IPS-18a (cell line): ENCODE measurements at regions not wholly inside any gene's neighbourhood (a gene's known extent, or its start where the extent isn't known, plus 50 kb on each side); places are given as distances from the start of the nearest gene placed in this dataset.

Experiments
- H3K27ac ChIP-seq: one replicate; pipeline ENCODE4 v1.5.1; 2013; ENCODE audit warnings: low read length
- H3K27me3 ChIP-seq: one replicate; pipeline ENCODE4 v1.6.1; 2013; ENCODE audit warnings: mild to moderate bottlenecking, low read length; ENCODE audit not compliant: control insufficient read depth, insufficient read depth
- H3K36me3 ChIP-seq: one replicate; pipeline ENCODE4 v1.6.1; 2013; ENCODE audit warnings: low read depth, low read length; ENCODE audit not compliant: control insufficient read depth
- H3K4me1 ChIP-seq: one replicate; pipeline ENCODE4 v1.6.1; 2013; ENCODE audit warnings: low read depth, low read length; ENCODE audit not compliant: control insufficient read depth
- H3K4me3 ChIP-seq: one replicate; pipeline ENCODE4 v1.5.1; 2013; ENCODE audit warnings: low read length
- H3K9ac ChIP-seq: one replicate; pipeline ENCODE4 v1.6.1; 2013; ENCODE audit warnings: mild to moderate bottlenecking, low read length, moderate library complexity
- H3K9me3 ChIP-seq: one replicate; pipeline ENCODE4 v1.6.1; 2013; ENCODE audit warnings: low read depth, low read length; ENCODE audit not compliant: control insufficient read depth

DNA sequence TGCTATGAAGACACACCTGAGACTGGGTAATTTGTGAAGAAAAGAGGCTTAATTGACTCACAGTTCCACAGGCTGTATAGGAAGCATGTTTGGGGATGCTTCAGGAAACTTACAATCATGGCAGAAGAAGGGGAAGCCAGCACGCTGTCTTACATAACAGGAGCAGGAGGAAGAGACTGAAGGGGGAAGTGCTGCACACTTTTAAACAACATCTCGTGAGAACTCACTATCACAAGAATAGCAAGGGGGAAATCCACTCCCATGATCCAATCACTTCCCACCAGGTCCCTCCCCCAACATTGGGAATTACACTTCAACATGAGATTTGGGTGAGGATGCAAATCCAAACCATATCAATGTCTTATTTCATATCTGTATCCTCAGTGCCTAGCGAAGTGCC, 307.2 kb downstream of the ATP23 start:
- H3K4me1 ChIP-seq: peaks cover under 1% of the 10 kb centered on the region
- no peaks in the 10 kb centered on the region for H3K9me3 ChIP-seq
- no peak overlapping the region for H3K9ac ChIP-seq
- H3K36me3 ChIP-seq: no peaks in the 10 kb centered on the region
- H3K27ac ChIP-seq: no peak overlapping the region
- no peak overlapping the region for H3K4me3 ChIP-seq
- H3K27me3 ChIP-seq: no peaks in the 10 kb centered on the region

GRCh38 chr12:58249610-58250009, 308.2 kb downstream of the ATP23 start:
- no peak overlapping the region for H3K27ac ChIP-seq
- H3K36me3 ChIP-seq: no peaks in the 10 kb centered on the region
- no peaks in the 10 kb centered on the region for H3K27me3 ChIP-seq
- H3K4me3 ChIP-seq: no peak overlapping the region
- H3K4me1 ChIP-seq: no peaks in the 10 kb centered on the region
- H3K9ac ChIP-seq: no peak overlapping the region
- no peaks in the 10 kb centered on the region for H3K9me3 ChIP-seq

DNA sequence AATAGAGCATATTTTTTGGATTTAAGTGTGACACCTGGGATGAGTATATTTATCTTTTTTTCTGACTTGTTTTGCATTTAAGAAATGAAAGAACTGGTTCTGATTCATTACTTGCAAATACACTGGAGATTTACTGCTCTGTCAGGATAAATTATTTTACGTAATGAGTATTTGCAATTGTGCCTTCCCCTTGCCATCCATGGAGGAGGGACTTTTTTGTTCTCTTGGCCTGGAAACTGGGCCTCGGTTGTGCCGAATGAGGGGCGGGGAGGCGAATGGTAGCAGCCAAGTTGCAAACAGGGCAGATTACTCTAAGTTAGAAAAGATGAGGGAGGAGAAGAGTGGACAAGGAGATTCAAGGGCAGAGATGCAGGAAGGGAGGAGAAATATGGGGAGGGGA, 308.7 kb downstream of the ATP23 start:
- Histone ChIP-seq H3K4me3 (no peak overlapping the region), H3K4me1 (no peaks in the 10 kb centered on the region), H3K27ac (no peak overlapping the region), H3K27me3 (no peaks in the 10 kb centered on the region), H3K9me3 (no peaks in the 10 kb centered on the region), H3K9ac (no peak overlapping the region), H3K36me3 (no peaks in the 10 kb centered on the region)

GRCh38 chr12:58252914-58253313, 311.5 kb downstream of the ATP23 start:
- Histone ChIP-seq H3K4me1 (no peaks in the 10 kb centered on the region), H3K27me3 (no peaks in the 10 kb centered on the region), H3K4me3 (no peak overlapping the region), H3K9me3 (no peaks in the 10 kb centered on the region), H3K9ac (no peak overlapping the region), H3K27ac (no peak overlapping the region), H3K36me3 (no peaks in the 10 kb centered on the region)

DNA sequence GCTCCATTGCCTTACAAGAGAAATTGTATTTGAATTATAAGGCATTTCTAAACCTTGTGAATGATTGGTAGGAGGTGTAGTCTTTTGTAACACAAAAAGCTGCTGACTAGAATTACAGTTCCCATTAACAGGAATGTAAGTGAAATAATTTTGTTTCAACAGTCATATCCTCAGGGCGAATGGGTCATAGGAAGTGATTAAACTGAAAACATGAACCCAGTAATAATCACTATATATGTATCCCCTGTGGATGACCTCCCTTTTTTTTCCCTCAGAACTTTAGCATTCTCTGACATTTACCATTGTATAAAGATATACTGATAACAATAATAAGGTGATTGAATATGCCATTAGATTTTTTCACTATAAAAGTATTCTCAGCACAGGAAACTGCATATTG, 312.3 kb downstream of the ATP23 start:
- Histone ChIP-seq H3K9ac (no peak overlapping the region), H3K27ac (no peak overlapping the region), H3K9me3 (no peaks in the 10 kb centered on the region), H3K36me3 (no peaks in the 10 kb centered on the region), H3K4me3 (no peak overlapping the region), H3K4me1 (no peaks in the 10 kb centered on the region), H3K27me3 (no peaks in the 10 kb centered on the region)

GRCh38 chr12:58254463-58255100, 313.2 kb downstream of the ATP23 start:
- no peaks in the 10 kb centered on the region for H3K27me3 ChIP-seq
- no peaks in the 10 kb centered on the region for H3K4me1 ChIP-seq
- no peak overlapping the region for H3K27ac ChIP-seq

DNA sequence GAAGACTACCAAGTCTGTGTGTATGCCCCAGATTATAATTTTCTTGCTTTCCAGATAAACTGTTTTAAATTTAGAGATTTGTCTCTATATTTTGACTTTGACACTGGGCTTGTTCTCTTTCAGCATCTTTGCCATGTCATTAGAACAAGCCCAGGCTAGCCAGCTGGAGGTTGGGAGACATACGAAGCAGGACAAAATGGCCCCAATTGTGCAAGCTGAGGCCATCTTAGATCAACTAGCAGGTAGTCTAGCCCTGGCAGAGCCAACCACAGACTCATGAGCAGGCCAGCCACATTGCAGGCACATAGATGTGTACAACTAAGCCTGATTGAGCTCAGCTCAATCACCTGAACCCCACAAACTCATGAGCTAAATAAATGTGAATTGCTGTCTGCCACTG, 321.4 kb downstream of the ATP23 start:
- no peaks in the 10 kb centered on the region for H3K27me3 ChIP-seq
- H3K27ac ChIP-seq: no peak overlapping the region
- H3K9me3 ChIP-seq: no peaks in the 10 kb centered on the region
- H3K4me1 ChIP-seq: no peaks in the 10 kb centered on the region
- H3K36me3 ChIP-seq: no peaks in the 10 kb centered on the region
- H3K4me3 ChIP-seq: no peak overlapping the region
- H3K9ac ChIP-seq: no peak overlapping the region

More at GRCh38 chr12:58254463-58255100, 313.2 kb downstream of the ATP23 start:
- H3K9ac ChIP-seq: no peak overlapping the region
- H3K36me3 ChIP-seq: no peaks in the 10 kb centered on the region
- no peaks in the 10 kb centered on the region for H3K9me3 ChIP-seq
- H3K4me3 ChIP-seq: no peak overlapping the region

DNA sequence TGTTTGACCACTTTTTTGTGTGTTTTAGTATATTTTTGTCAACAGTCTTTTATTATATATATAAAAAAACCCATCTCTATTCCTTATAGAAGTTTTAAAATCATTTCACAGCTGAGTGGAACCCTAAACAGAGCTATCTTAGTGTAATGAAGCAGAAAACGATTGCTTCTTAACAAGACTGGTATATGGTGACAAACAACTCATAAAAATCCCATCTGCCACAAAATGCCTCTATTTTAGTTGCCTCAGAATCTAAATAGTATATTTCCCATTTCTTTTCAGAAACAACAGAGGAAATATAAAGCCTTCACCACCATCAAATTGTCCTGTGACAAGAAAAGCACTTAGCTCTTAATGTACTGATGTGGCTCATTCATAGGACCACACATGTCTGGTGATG, 322.4 kb downstream of the ATP23 start:
- H3K9me3 ChIP-seq: no peaks in the 10 kb centered on the region
- H3K4me3 ChIP-seq: no peak overlapping the region
- no peaks in the 10 kb centered on the region for H3K4me1 ChIP-seq
- H3K27ac ChIP-seq: no peak overlapping the region
- H3K36me3 ChIP-seq: no peaks in the 10 kb centered on the region
- no peaks in the 10 kb centered on the region for H3K27me3 ChIP-seq
- H3K9ac ChIP-seq: no peak overlapping the region

GRCh38 chr12:58268069-58268468, 326.7 kb downstream of the ATP23 start:
- Histone ChIP-seq H3K4me3 (no peak overlapping the region), H3K9ac (no peak overlapping the region), H3K36me3 (no peaks in the 10 kb centered on the region), H3K4me1 (no peaks in the 10 kb centered on the region), H3K27ac (no peak overlapping the region), H3K27me3 (no peaks in the 10 kb centered on the region), H3K9me3 (no peaks in the 10 kb centered on the region)

DNA sequence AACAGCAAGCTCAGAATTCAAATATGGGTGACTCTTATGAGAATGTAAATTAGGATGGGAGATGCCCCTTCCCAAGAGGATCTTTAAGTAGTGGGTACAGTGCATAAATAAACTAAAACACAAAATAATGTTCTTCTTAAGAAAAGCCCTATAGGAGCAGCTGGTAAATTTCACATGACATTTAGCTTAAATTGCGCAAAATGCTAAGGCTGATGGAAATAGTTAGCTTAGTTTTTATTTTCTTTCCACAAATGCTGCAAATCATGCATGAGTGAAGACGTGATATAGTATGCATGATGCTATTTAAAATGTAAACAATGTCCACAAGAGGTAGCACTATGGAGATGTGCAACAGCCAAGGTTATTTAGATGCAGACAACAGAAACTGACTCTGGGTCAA, 328.1 kb downstream of the ATP23 start:
- H3K27me3 ChIP-seq: no peaks in the 10 kb centered on the region
- no peaks in the 10 kb centered on the region for H3K36me3 ChIP-seq
- no peak overlapping the region for H3K27ac ChIP-seq
- H3K9ac ChIP-seq: no peak overlapping the region
- no peaks in the 10 kb centered on the region for H3K4me1 ChIP-seq
- H3K4me3 ChIP-seq: no peak overlapping the region
- H3K9me3 ChIP-seq: no peaks in the 10 kb centered on the region

GRCh38 chr12:58270966-58271705, 329.8 kb downstream of the ATP23 start:
- no peak overlapping the region for H3K4me3 ChIP-seq
- H3K4me1 ChIP-seq: no peaks in the 10 kb centered on the region
- H3K36me3 ChIP-seq: no peaks in the 10 kb centered on the region
- H3K27ac ChIP-seq: no peak overlapping the region
- no peak overlapping the region for H3K9ac ChIP-seq
- H3K9me3 ChIP-seq: peaks cover 5% of the 10 kb centered on the region
- no peaks in the 10 kb centered on the region for H3K27me3 ChIP-seq

GRCh38 chr12:58272461-58272860, 331.1 kb downstream of the ATP23 start:
- Histone ChIP-seq H3K27me3 (no peaks in the 10 kb centered on the region), H3K9me3 (peaks cover 8% of the 10 kb centered on the region), H3K4me1 (no peaks in the 10 kb centered on the region), H3K4me3 (no peak overlapping the region), H3K9ac (no peak overlapping the region), H3K27ac (no peak overlapping the region), H3K36me3 (no peaks in the 10 kb centered on the region)
